GM21390 (cell line): ENCODE measurements at regions not wholly inside any gene's neighbourhood (a gene's known extent, or its start where the extent isn't known, plus 50 kb on each side); places are given as distances from the start of the nearest gene placed in this dataset.
"Not testable (repeated sequence)": the region's sequence is repeated elsewhere in the genome, so short reads cannot be mapped to it uniquely, and the experiment has no call there.

Source experiments
- ATAC-seq: cut with Tn5 transposase; IDR thresholded peaks from one replicate; pipeline ENCODE4 v1.9.1; 2021; ENCODE audit not compliant: unreplicated experiment

DNA sequence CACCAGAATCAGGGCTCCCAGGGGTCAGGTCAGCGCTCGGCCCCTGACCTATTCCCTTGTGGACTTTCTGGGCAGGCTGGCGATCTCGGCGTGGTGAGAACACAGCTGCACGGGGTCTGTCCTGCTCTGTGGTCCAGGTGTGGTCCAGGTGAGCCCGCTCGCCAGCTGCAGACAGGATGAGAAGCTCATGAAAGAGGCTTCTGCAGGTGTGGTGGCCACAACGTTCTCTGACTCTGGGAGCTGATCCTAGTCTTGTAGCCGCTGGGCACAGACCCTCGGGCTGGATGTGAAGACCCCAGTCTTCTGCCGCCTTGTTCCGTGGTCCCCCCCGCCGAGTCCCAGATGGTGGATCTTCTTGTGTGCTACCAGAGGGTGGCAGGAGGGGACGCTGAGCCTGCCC is 129.7 kb downstream of the RTP5 start:
- ATAC-seq: no peak

DNA sequence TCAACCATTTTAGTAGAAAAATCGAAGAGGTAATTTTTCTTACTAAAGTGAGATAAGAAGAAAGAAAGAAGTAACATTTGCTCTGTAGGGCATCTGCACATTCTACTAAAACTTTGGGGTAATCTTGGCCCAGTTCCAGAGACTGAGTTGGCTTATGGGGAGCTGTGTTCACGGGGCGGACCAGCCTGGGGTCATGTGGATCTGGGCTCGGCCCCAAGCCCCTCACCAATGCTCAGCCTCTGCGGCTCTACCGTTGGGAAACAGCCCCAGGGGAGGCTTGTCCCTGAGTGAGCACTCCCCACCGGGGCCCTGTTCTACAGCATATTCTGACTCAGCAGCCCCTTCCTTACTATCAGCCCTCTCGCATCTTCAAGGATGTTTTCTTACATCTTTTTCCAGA is 132.3 kb downstream of the RTP5 start:
- ATAC-seq: no peak

- no peak for ATAC-seq
Observed at GRCh38 chr2:242002944-242003343, 133.4 kb downstream of the RTP5 start.

DNA sequence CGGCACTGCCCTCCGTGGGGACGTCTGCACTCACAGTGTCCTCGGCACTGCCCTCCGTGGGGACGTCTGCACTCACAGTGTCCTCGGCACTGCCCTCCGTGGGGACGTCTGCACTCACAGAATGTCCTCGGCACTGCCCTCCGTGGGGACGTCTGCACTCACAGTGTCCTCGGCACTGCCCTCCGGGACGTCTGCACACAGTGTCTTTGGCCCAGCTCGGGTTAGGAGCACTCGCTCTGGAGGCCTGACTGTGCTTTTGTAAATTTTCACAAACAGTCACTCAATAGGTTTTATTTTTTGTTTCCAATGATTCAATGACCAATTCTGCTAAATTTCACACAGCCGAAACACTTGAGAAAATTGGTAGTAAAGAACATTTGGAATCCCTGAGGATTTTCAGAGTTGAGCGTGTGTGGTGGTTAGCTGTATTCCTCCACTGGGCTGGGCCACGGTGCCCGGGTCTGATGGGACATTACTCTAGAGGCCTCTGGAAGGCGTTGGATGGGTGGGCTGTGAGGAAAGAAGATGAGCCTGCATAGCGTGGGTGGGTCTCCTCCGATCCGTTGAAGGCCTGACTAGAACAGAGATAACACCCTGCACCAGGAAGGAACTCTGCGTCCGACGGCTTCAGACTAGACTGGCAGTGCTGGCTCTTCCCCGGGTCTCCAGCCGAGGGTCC is 134.8 kb downstream of the RTP5 start:
- no peak for ATAC-seq

DNA sequence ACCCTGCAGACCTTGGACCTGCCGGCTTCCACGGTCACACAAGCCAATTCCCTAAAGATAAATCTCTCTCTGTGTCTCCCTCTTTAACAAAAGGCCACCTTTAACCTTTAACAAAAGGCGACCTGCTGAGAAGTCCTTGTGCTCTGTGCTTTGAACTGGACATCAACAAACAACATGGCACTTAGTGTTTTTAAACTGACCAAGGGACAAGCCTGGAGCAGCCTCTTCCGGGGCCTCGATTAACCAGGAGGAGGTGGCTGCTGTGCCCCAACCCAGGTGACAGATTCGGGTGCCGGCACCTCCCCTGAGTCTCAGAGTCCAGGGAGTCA is 135.3 kb downstream of the RTP5 start:
- no peak for ATAC-seq

DNA sequence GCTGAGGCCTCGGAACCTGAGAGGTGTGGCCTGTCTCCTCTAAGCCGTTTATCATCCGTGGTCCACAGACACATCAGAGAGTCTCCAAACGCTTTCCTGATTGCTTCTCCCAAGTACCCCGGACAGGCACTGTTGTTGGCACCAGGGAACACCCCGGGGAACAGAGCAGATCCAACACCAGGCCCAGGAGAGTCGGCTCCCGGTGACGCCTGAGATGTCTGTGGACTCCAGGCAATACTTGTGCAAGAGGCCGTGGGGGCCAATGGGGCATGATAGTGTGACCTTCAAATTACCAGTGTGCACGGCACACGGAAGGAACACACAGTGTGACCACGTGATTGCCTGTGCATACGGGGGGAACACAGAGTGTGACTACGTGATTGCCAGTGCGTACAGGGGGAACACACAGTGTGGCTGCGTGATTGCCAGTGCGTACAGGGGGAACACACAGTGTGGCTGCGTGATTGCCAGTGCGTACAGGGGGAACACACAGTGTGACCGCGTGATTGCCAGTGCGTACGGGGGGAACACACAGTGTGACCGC is 136.6 kb downstream of the RTP5 start:
- not testable (repeated sequence) for ATAC-seq

- not testable (repeated sequence) for ATAC-seq
Observed at GRCh38 chr2:242008908-242009307, 139.4 kb downstream of the RTP5 start.

DNA sequence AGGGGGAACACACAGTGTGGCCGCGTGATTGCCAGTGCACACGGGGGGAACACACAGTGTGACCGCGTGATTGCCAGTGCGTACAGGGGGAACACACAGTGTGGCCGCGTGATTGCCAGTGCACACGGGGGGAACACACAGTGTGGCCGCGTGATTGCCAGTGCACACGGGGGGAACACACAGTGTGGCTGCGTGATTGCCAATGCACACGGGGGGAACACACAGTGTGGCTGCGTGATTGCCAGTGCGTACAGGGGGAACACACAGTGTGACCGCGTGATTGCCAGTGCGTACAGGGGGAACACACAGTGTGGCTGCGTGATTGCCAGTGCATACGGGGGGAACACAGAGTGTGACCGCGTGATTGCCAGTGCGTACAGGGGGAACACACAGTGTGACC is 140.3 kb downstream of the RTP5 start:
- ATAC-seq: not testable (repeated sequence)

DNA sequence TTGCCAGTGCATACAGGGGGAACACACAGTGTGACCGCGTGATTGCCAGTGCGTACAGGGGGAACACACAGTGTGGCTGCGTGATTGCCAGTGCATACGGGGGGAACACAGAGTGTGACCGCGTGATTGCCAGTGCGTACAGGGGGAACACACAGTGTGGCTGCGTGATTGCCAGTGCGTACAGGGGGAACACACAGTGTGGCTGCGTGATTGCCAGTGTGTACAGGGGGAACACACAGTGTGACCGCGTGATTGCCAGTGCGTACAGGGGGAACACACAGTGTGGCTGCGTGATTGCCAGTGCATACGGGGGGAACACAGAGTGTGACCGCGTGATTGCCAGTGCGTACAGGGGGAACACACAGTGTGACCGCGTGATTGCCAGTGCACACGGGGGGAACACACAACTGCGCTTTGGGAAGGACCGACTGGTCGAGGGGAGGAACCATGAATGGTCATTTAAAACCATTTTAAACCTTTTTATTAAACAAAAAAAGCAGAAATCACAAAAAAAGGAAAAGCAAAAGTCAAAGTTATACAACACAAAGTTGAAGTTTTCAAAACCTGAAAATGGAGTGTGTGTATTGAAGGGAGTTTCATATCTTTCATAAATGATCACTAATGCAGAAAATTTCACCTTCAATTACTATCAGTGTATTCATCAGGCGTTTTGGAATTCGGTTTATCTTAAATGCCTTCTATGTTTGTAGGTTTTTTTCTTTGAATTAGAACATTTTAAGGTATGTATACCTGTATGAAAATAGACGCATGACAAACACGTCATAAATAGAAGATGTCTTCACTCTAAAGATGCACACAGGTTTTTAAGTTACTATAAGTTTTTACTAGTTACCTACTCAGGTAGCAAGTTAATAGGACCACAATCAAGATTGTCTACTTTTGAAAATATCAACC is 141.0 kb downstream of the RTP5 start:
- ATAC-seq: not testable (repeated sequence)

DNA sequence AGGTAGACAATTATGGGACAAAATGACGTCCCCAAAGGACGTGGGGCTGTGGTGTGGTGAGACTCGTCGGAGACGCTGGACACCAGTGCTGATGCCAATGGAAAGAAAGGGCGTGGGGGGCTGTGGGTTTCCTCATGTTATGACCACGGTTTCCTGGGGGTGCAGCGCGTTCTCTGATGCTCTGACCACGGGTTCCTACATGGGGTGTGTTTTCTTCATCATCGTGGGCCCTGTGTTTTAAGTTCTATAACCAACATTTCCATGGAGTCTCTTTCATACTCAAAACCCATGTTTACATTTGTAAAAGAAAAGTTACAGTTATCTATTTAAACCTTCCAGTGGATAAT is 141.6 kb downstream of the RTP5 start:
- ATAC-seq: no peak

DNA sequence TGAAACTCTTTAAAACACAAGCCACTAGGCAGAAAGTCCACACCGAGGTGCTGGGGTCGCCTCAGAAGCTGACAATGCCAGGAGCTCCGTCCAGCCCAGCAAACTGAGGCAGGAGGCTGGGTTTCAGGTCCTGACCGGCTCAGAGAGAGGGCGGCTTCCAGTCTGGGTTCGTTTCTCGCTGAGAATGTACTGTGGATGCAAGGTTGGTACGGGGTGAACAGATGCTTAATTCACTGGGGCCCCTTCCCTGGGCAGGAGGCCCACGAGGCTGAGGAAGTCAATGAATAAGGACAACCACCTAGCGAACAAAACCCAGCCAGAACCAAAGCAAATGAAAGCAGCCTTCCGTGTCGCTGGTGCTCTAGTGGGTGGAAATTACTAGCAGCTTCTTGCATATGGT is 142.0 kb downstream of the RTP5 start:
- no peak for ATAC-seq

GRCh38 chr2:242011991-242012764 is 142.6 kb downstream of the RTP5 start:
- no peak for ATAC-seq

GRCh38 chr2:242012956-242013764 is 143.6 kb downstream of the RTP5 start:
- no peak for ATAC-seq

GRCh38 chr2:242013771-242014170 is 144.2 kb downstream of the RTP5 start:
- no peak for ATAC-seq

- ATAC-seq: no peak
Observed at GRCh38 chr2:242015108-242016065, 145.9 kb downstream of the RTP5 start.

- no peak for ATAC-seq
Observed at GRCh38 chr2:242017086-242017485, 147.6 kb downstream of the RTP5 start.

GRCh38 chr2:242018416-242018815 is 148.9 kb downstream of the RTP5 start:
- ATAC-seq: not testable (repeated sequence)

DNA sequence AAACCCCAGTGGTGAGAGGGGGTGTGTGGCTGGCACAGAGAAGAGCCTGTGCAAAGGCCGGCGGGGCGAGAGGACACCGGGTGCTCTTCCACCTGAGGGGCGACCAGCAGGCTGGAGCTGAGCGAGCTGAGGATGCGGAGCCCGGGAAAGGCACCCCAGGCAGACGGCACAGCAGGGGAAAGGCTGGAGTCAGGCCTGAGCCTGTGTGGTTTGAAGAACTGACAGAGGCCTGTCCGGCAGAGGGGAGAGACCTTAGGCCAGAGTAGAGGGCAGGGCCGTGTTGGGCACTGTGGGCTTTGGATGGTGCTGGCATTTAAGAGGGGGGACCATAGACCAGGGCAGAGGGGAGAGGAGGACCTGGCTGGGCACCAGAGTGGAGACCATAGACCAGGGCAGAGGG is 149.8 kb downstream of the RTP5 start:
- no peak for ATAC-seq

GRCh38 chr2:242020196-242021004 is 150.9 kb downstream of the RTP5 start:
- no peak for ATAC-seq
